Cardiac fibroblast (primary cell): ENCODE measurements at regions not wholly inside any gene's neighbourhood (a gene's known extent, or its start where the extent isn't known, plus 50 kb on each side); places are given as distances from the start of the nearest gene placed in this dataset.

ENCODE experiments used
- DNase-seq, 2 donors: peaks; one replicate each; pipeline versions ENCODE4 v3.0.0 to v3.0.0-alpha.2; 2010; ENCODE audit warnings: low read depth in 2 of 2
- H3K4me3 ChIP-seq, 2 donors: replicated peaks in 1 of 2; 1 replicate in 1 of 2; 2 replicates in 1 of 2; pipeline ENCODE4 v1.5.1; 2011; ENCODE audit warnings: low read depth in 2 of 2, low read length in 2 of 2, mild to moderate bottlenecking in 2 of 2, moderate library complexity in 1 of 2
- CTCF ChIP-seq: IDR thresholded peaks from one replicate; pipeline ENCODE4 v1.5.1; 2011; ENCODE audit warnings: low read depth, mild to moderate bottlenecking, low read length, inconsistent platforms

GRCh38 chr10:59126261-59126660 lies 50.2 kb upstream of the PHYHIPL start:
- no peak for DNase-seq
- no peak for TF ChIP-seq CTCF
- no peak overlapping the region for H3K4me3 ChIP-seq
